Thyroid gland (tissue), 4 donors: ENCODE measurements at regions not wholly inside any gene's neighbourhood (a gene's known extent, or its start where the extent isn't known, plus 50 kb on each side); places are given as distances from the start of the nearest gene placed in this dataset.

Experiments used
- DNase-seq, 2 donors: peaks; one replicate each; pipeline ENCODE4 v3.0.0-alpha.2; 2019
- H3K27ac ChIP-seq, 3 donors: fragments of 200-600 bp; sonication (generic); 1 replicate in 2 of 3; 2 replicates in 1 of 3; pipeline ENCODE4 v1.5.1; 2016 to 2019; ENCODE audit warnings: mild to moderate bottlenecking in 1 of 3, moderate library complexity in 1 of 3
- H3K27me3 ChIP-seq: fragments of 200-600 bp; sonication (generic); one replicate; pipeline ENCODE4 v1.5.1; 2019
- H3K36me3 ChIP-seq, 2 donors: fragments of 200-600 bp; sonication (generic); one replicate each; pipeline ENCODE4 v1.5.1; 2016 to 2019
- H3K4me1 ChIP-seq, 2 donors: fragments of 200-600 bp; sonication (generic); one replicate each; pipeline ENCODE4 v1.5.1; 2017 to 2019
- H3K4me3 ChIP-seq, 3 donors: fragments of 200-600 bp; sonication (generic); replicated peaks in 1 of 3; 1 replicate in 2 of 3; 2 replicates in 1 of 3; pipeline ENCODE4 v1.5.1; 2016; ENCODE audit warnings: mild to moderate bottlenecking in 1 of 3
- H3K9me3 ChIP-seq: fragments of 200-600 bp; sonication (generic); one replicate; pipeline ENCODE4 v1.5.1; 2017
- CTCF ChIP-seq, 6 experiments: fragments of 200-600 bp in 3 of 6; fragments of 450-650 bp in 3 of 6; sonication (generic) in 3 of 6; IDR thresholded peaks; one replicate each; pipeline ENCODE4 v1.5.1; 2016 to 2019; ENCODE audit warnings: antibody characterized with exemption in 6 of 6, mild to moderate bottlenecking in 2 of 6, inconsistent platforms in 1 of 6, moderate library complexity in 1 of 6
- POLR2A ChIP-seq, 2 donors: fragments of 450-650 bp; IDR thresholded peaks; one replicate each; pipeline ENCODE4 v1.6.1; 2017; ENCODE audit warnings: antibody characterized with exemption in 2 of 2, mild to moderate bottlenecking in 2 of 2, moderate library complexity in 1 of 2
- WGBS, 2 donors: methylation state at CpG; one replicate each; pipeline ENCODE4 v1.1.5; 2017; 5-methylcytosine and 5-hydroxymethylcytosine counted together
- intact Hi-C: fragments of 100-400 bp; cut with DNase I; formaldehyde crosslinking; loops from one replicate; pipeline ENCODE4 v1.15.1; 2023

- H3K9me3 ChIP-seq, result no peaks in the 10 kb centered on the region
- peaks cover 0 to 3% of the 10 kb centered on the region in 2 donors for H3K4me1 ChIP-seq
- intact Hi-C loops, result no loop called here
- no peak overlapping the region for H3K4me3 ChIP-seq
- no peak for DNase-seq
- H3K27ac ChIP-seq, result no peak overlapping the region
- 43 to 81% methylated on average over 2 of the region's 2 CpGs for WGBS, 2 donors
- H3K27me3 ChIP-seq, result no peaks in the 10 kb centered on the region
- TF ChIP-seq CTCF (IDR thresholded peaks at IDR 0.05), result no peak
- TF ChIP-seq POLR2A (IDR thresholded peaks at IDR 0.05), result no peak
- no peaks in the 10 kb centered on the region for H3K36me3 ChIP-seq
These were observed 274.4 kb downstream of the NFKBIZ start for GRCh38 chr3:102123590-102124190.

GRCh38 chr3:102124282-102124681 is 275.0 kb downstream of the NFKBIZ start:
- whole genome bisulfite sequencing, 2 donors, result 42 to 72% methylated on average over 2 of the region's 2 CpGs
- no peaks in the 10 kb centered on the region for H3K9me3 ChIP-seq
- TF ChIP-seq CTCF (IDR thresholded peaks at IDR 0.05) (no peak), POLR2A (IDR thresholded peaks at IDR 0.05) (no peak)
- H3K4me1 ChIP-seq, result peaks cover 0 to 3% of the 10 kb centered on the region in 2 donors
- H3K36me3 ChIP-seq, result no peaks in the 10 kb centered on the region
- no peak for DNase-seq
- H3K27me3 ChIP-seq, result no peaks in the 10 kb centered on the region
- no peak overlapping the region for H3K4me3 ChIP-seq
- H3K27ac ChIP-seq, result no peak overlapping the region
- intact Hi-C loops, result no loop called here

DNA sequence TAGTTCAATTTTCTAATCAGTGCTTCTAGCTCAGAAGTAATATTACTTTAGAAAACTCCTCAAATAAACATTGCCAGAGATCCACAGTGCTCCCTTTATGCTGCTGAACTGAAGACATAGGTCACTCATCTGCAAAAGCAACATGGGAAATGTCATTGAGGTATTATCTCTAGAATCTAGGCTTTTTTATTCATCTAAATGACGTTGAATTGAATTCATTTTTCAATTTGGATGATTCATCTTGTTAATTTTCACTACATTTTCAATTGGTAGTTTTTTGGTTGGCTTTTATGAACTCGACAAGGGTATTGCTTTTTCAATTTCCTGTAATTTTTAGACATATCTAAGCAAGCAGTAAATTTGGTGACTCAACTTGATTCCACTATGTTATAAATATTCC is 275.4 kb downstream of the NFKBIZ start:
- Histone ChIP-seq H3K36me3 (no peaks in the 10 kb centered on the region), H3K27me3 (no peaks in the 10 kb centered on the region), H3K27ac (no peak overlapping the region), H3K9me3 (no peaks in the 10 kb centered on the region), H3K4me1 (peaks cover 0 to 3% of the 10 kb centered on the region in 2 donors), H3K4me3 (no peak overlapping the region)
- WGBS, 2 donors, result 77 to 79% methylated on average over 2 of the region's 2 CpGs
- TF ChIP-seq POLR2A (IDR thresholded peaks at IDR 0.05) (no peak), CTCF (IDR thresholded peaks at IDR 0.05) (no peak)
- no peak for DNase-seq
- intact Hi-C loops, result no loop called here

GRCh38 chr3:102125197-102125993 is 276.1 kb downstream of the NFKBIZ start:
- H3K9me3 ChIP-seq, result no peaks in the 10 kb centered on the region
- peaks cover 0 to 3% of the 10 kb centered on the region in 2 donors for H3K4me1 ChIP-seq
- WGBS, 2 donors, result 81 to 85% methylated on average over 5 of the region's 5 CpGs
- DNase-seq, result no peak
- H3K27me3 ChIP-seq, result no peaks in the 10 kb centered on the region
- TF ChIP-seq POLR2A (IDR thresholded peaks at IDR 0.05) (no peak), CTCF (IDR thresholded peaks at IDR 0.05) (no peak)
- H3K27ac ChIP-seq, result no peak overlapping the region
- no peak overlapping the region for H3K4me3 ChIP-seq
- H3K36me3 ChIP-seq, result no peaks in the 10 kb centered on the region
- intact Hi-C loops, result no loop called here

GRCh38 chr3:102125994-102126368 is 276.7 kb downstream of the NFKBIZ start:
- no peaks in the 10 kb centered on the region for H3K36me3 ChIP-seq
- H3K27ac ChIP-seq, result no peak overlapping the region
- H3K27me3 ChIP-seq, result no peaks in the 10 kb centered on the region
- H3K4me1 ChIP-seq, result peaks cover 0 to 3% of the 10 kb centered on the region in 2 donors
- intact Hi-C loops, result no loop called here
- no peaks in the 10 kb centered on the region for H3K9me3 ChIP-seq
- WGBS, 2 donors, result 96 to 100% methylated on average over 1 of the region's 1 CpG
- TF ChIP-seq CTCF (IDR thresholded peaks at IDR 0.05) (no peak), POLR2A (IDR thresholded peaks at IDR 0.05) (no peak)
- H3K4me3 ChIP-seq, result no peak overlapping the region
- no peak for DNase-seq
